Keratinocyte (primary cell): ENCODE measurements at regions not wholly inside any gene's neighbourhood (a gene's known extent, or its start where the extent isn't known, plus 50 kb on each side); places are given as distances from the start of the nearest gene placed in this dataset.

Experiments used
- DNase-seq: peaks from one replicate; pipeline ENCODE4 v3.0.0-alpha.2; 2011; ENCODE audit warnings: low read depth, missing footprints, low spot score
- FAIRE-seq: peaks from 2 replicates; lab custom pipeline; 2011; peaks lifted over from hg19 to GRCh38; lab: Jason Lieb, UNC
- H2AFZ ChIP-seq: 2 replicates; pipeline ENCODE4 v1.6.0; 2012; ENCODE audit warnings: low read length, control low read depth, inconsistent platforms; ENCODE audit not compliant: control insufficient read depth
- H3K27ac ChIP-seq: 2 replicates; pipeline ENCODE4 v1.5.1; 2011; ENCODE audit warnings: low read length; ENCODE audit not compliant: control insufficient read depth, insufficient read depth
- H3K27me3 ChIP-seq: 3 replicates; pipeline ENCODE4 v1.6.0; 2011; ENCODE audit warnings: low read length; ENCODE audit not compliant: control insufficient read depth, insufficient read depth; ENCODE audit errors: extremely low read depth
- H3K36me3 ChIP-seq, 2 experiments: 2 replicates in 1 of 2; 3 replicates in 1 of 2; pipeline ENCODE4 v1.5.1; 2011; ENCODE audit warnings: low read length in 2 of 2, mild to moderate bottlenecking in 1 of 2; ENCODE audit not compliant: control insufficient read depth in 2 of 2, insufficient read depth in 2 of 2; ENCODE audit errors: extremely low read depth in 1 of 2
- H3K4me1 ChIP-seq: 3 replicates; pipeline ENCODE4 v1.5.1; 2011; ENCODE audit warnings: low read length; ENCODE audit not compliant: control insufficient read depth, insufficient read depth; ENCODE audit errors: extremely low read depth
- H3K4me2 ChIP-seq: 3 replicates; pipeline ENCODE4 v1.6.0; 2011; ENCODE audit warnings: low read depth, low read length; ENCODE audit not compliant: control insufficient read depth, insufficient read depth; ENCODE audit errors: extremely low read depth
- H3K4me3 ChIP-seq, 3 experiments: fragments of 200-600 bp in 1 of 3; sonication (generic) in 1 of 3; 2 replicates in 2 of 3; 3 replicates in 1 of 3; pipeline ENCODE4 v1.5.1; 2011 to 2016; ENCODE audit warnings: low read length in 3 of 3, mild to moderate bottlenecking in 3 of 3, control low read depth in 2 of 3, inconsistent platforms in 1 of 3, low read depth in 1 of 3, mixed read lengths in 1 of 3, mixed run types in 1 of 3, moderate library complexity in 1 of 3; ENCODE audit not compliant: control insufficient read depth in 2 of 3, insufficient read depth in 2 of 3; ENCODE audit errors: extremely low read depth in 1 of 3
- H3K79me2 ChIP-seq: 2 replicates; pipeline ENCODE4 v1.6.0; 2012; ENCODE audit warnings: low read length; ENCODE audit not compliant: control insufficient read depth, insufficient read depth
- H3K9ac ChIP-seq: 3 replicates; pipeline ENCODE4 v1.6.0; 2011; ENCODE audit warnings: low read length; ENCODE audit not compliant: control insufficient read depth, insufficient read depth; ENCODE audit errors: extremely low read depth
- H3K9me1 ChIP-seq: 3 replicates; pipeline ENCODE4 v1.6.0; 2011; ENCODE audit warnings: low read length; ENCODE audit not compliant: control insufficient read depth, insufficient read depth; ENCODE audit errors: extremely low read depth
- H3K9me3 ChIP-seq: 2 replicates; pipeline ENCODE4 v1.5.1; 2012; ENCODE audit warnings: low read depth, low read length; ENCODE audit not compliant: control insufficient read depth
- H4K20me1 ChIP-seq: 3 replicates; pipeline ENCODE4 v1.6.0; 2011; ENCODE audit warnings: low read length; ENCODE audit not compliant: control insufficient read depth, insufficient read depth; ENCODE audit errors: extremely low read depth
- EZH2 ChIP-seq: IDR thresholded peaks from one replicate; pipeline ENCODE4 v1.6.1; 2012; ENCODE audit warnings: inconsistent platforms, mild to moderate bottlenecking, low read length, moderate library complexity
- dilution Hi-C: fragments of 300-500 bp; cut with MboI; formaldehyde crosslinking; loops from one replicate; pipeline ENCODE4 v1.7.0; 2020; ENCODE audit warnings: low sequenced_read_pairs; ENCODE audit not compliant: extremely low pct_ligation_motif_present
- TF ChIP-seq, protein P1 (sequence below), 3 experiments: IDR thresholded peaks in 1 of 3; conservative IDR thresholded peaks in 1 of 3; optimal IDR thresholded peaks in 1 of 3; 2 replicates in 2 of 3; 3 replicates in 1 of 3; pipeline versions ENCODE3 to v1.5.1; 2011; ENCODE audit warnings: low read length in 3 of 3, mild to moderate bottlenecking in 3 of 3, moderate library complexity in 2 of 3, control low read depth in 1 of 3, inconsistent platforms in 1 of 3; ENCODE audit not compliant: insufficient read depth in 2 of 3; ENCODE audit errors: extremely low read depth in 1 of 3

DNA sequence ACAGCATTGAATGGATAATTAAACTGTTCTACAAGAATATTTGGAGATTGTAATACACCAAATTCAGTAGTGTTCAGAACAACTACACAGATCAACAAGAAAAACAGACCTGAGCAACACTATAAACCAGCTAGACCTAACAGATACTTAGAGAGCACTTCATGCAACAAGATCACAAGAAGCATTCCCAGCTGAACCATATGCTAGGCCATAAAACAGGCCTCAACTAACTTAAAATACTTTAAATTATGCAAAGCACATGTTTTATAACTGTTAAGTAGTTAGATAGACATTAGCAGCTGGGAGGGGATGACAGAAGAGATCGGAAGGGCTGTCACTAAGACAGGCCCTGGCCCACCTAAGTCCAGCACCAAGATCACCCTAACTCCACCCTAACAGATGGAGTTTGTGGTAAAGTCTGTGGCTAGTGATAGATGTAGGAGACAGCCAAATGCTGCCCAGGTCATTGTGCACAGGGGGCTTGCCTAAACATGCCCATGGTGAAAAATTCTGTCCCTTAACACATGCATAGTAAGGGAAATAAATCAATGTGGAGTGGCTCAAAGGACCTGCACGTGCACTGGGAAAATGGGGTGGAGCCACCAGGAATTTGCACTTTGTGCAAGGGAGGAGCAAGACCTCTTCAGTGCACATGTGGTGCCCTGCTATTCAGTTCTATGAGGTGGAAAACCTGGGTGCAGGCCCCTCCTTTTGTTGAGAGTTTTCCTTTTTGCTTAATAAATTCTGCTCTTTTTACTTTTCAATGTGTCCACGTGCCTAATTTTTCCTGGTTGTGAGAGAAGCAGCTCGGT lies 567.8 kb upstream of the NRG3 start:
- H3K4me3 ChIP-seq, result no peak overlapping the region
- no peaks in the 10 kb centered on the region for H3K36me3 ChIP-seq
- no peak for DNase-seq
- H2AFZ ChIP-seq, result no peak overlapping the region
- H3K9me1 ChIP-seq, result no peaks in the 10 kb centered on the region
- no peak for FAIRE-seq
- H3K27ac ChIP-seq, result no peak overlapping the region
- H3K79me2 ChIP-seq, result no peaks in the 10 kb centered on the region
- no peaks in the 10 kb centered on the region for H4K20me1 ChIP-seq
- no peaks in the 10 kb centered on the region for H3K27me3 ChIP-seq
- H3K4me1 ChIP-seq, result no peaks in the 10 kb centered on the region
- no peaks in the 10 kb centered on the region for H3K9me3 ChIP-seq
- no peak overlapping the region for H3K9ac ChIP-seq
- dilution Hi-C loops, result no loop called here
- H3K4me2 ChIP-seq, result no peak overlapping the region
- TF ChIP-seq EZH2, result no peak
- TF ChIP-seq, protein P1, sequence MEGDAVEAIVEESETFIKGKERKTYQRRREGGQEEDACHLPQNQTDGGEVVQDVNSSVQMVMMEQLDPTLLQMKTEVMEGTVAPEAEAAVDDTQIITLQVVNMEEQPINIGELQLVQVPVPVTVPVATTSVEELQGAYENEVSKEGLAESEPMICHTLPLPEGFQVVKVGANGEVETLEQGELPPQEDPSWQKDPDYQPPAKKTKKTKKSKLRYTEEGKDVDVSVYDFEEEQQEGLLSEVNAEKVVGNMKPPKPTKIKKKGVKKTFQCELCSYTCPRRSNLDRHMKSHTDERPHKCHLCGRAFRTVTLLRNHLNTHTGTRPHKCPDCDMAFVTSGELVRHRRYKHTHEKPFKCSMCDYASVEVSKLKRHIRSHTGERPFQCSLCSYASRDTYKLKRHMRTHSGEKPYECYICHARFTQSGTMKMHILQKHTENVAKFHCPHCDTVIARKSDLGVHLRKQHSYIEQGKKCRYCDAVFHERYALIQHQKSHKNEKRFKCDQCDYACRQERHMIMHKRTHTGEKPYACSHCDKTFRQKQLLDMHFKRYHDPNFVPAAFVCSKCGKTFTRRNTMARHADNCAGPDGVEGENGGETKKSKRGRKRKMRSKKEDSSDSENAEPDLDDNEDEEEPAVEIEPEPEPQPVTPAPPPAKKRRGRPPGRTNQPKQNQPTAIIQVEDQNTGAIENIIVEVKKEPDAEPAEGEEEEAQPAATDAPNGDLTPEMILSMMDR (optimal IDR thresholded peaks at IDR 0.05 in 1 of 3, IDR thresholded peaks at IDR 0.05 in 1 of 3, conservative IDR thresholded peaks at IDR 0.05 in 1 of 3; ENCODE audit: extremely low read depth in 1 of 3, insufficient read depth in 2 of 3, low read length in 3 of 3), result no peak

DNA sequence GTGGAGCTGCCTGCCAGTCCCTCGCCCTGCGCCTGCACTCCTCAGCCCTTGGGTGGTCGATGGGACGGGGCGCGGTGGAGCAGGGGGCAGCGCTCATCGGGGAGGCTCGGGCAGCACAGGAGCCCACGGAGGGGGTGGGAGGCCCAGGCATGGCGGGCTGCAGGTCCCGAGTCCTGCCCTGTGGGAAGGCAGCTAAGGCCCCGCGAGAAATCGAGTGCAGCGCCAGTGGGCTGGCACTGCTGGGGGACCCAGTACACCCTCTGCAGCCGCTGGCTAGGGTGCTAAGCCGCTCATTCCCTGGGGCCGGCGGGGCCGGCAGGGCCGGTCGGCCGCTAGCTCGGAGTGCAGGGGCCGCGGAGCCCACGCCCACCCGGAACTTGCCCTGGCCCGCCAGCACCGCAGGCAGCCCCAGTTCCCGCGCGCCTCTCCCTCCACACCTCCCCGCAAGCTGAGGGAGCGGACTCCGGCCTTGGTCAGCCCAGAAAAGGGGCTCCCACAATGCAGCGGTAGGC lies 565.9 kb upstream of the NRG3 start:
- Histone ChIP-seq H3K27ac (no peak overlapping the region), H3K9me3 (no peaks in the 10 kb centered on the region), H3K27me3 (no peaks in the 10 kb centered on the region), H3K4me1 (no peaks in the 10 kb centered on the region), H3K4me2 (no peak overlapping the region), H2AFZ (no peak overlapping the region), H4K20me1 (no peaks in the 10 kb centered on the region), H3K79me2 (no peaks in the 10 kb centered on the region), H3K4me3 (no peak overlapping the region), H3K9ac (no peak overlapping the region), H3K9me1 (no peaks in the 10 kb centered on the region), H3K36me3 (no peaks in the 10 kb centered on the region)
- TF ChIP-seq, protein P1 (optimal IDR thresholded peaks at IDR 0.05 in 1 of 3, IDR thresholded peaks at IDR 0.05 in 1 of 3, conservative IDR thresholded peaks at IDR 0.05 in 1 of 3; ENCODE audit: extremely low read depth in 1 of 3, insufficient read depth in 2 of 3, low read length in 3 of 3), result no peak
- no peak for TF ChIP-seq EZH2
- dilution Hi-C loops, result no loop called here
- DNase-seq (no peak), FAIRE-seq (no peak)
